Endothelial cell of umbilical vein (primary cell): ENCODE measurements at regions not wholly inside any gene's neighbourhood (a gene's known extent, or its start where the extent isn't known, plus 50 kb on each side); places are given as distances from the start of the nearest gene placed in this dataset.

Experiments used
- BruUV-seq: library from RNA; stranded (reverse); fragments of 400-500 nt; replicated peaks from 2 replicates; lab custom pipeline; 2021; lab: Mats Ljungman, UMichigan
- CTCF ChIA-PET: fragments of 300-600, 350-600 bp; sonication (Branson Sonifier 250); formaldehyde crosslinking; loops from one replicate; lab custom pipeline; 2021; ENCODE audit warnings: antibody characterized with exemption, inconsistent platforms; lab: Charles Lee
- POLR2A ChIA-PET: fragments of 300-600, 350-600 bp; sonication (Branson Sonifier 250); formaldehyde crosslinking; loops from one replicate; lab custom pipeline; 2021; ENCODE audit warnings: antibody characterized with exemption, inconsistent platforms; lab: Charles Lee
- DNase-seq: peaks from one replicate; pipeline ENCODE4 v3.0.0-alpha.2; 2011; ENCODE audit warnings: low read depth, low spot score
- FAIRE-seq: peaks from 2 replicates; lab custom pipeline; 2011; peaks lifted over from hg19 to GRCh38; lab: Jason Lieb, UNC
- H2AFZ ChIP-seq: 2 replicates; pipeline ENCODE4 v1.6.0; 2012; ENCODE audit warnings: low read depth, low read length, control low read depth, inconsistent platforms
- H3K27ac ChIP-seq: 2 replicates; pipeline ENCODE4 v1.5.1; 2011; ENCODE audit warnings: low read depth, mild to moderate bottlenecking, control low read depth, low read length, moderate library complexity; ENCODE audit not compliant: insufficient read depth
- H3K27me3 ChIP-seq, 2 experiments: 2 replicates each; pipeline versions ENCODE4 v1.6.0 to v1.6.1; 2011; ENCODE audit warnings: low read length in 2 of 2, mixed read lengths in 1 of 2; ENCODE audit not compliant: control insufficient read depth in 2 of 2, insufficient read depth in 2 of 2
- H3K36me3 ChIP-seq, 2 experiments: 2 replicates in 1 of 2; 3 replicates in 1 of 2; pipeline ENCODE4 v1.5.1; 2011; ENCODE audit warnings: low read length in 2 of 2, mild to moderate bottlenecking in 1 of 2, moderate library complexity in 1 of 2; ENCODE audit not compliant: control insufficient read depth in 2 of 2, insufficient read depth in 2 of 2; ENCODE audit errors: extremely low read depth in 1 of 2
- H3K4me1 ChIP-seq: 3 replicates; pipeline ENCODE4 v1.5.1; 2011; ENCODE audit warnings: mild to moderate bottlenecking, low read length; ENCODE audit not compliant: control insufficient read depth, insufficient read depth; ENCODE audit errors: extremely low read depth
- H3K4me2 ChIP-seq: 2 replicates; pipeline ENCODE4 v1.6.1; 2011; ENCODE audit warnings: low read length, control low read depth, mixed read lengths; ENCODE audit not compliant: insufficient read depth
- H3K4me3 ChIP-seq, 3 experiments: fragments of 200-600 bp in 1 of 3; sonication (generic), shearing (Covaris generic) in 1 of 3; replicated peaks in 1 of 3; 2 replicates each; pipeline ENCODE4 v1.5.1; 2011 to 2016; ENCODE audit warnings: control low read depth in 3 of 3, low read length in 3 of 3, mild to moderate bottlenecking in 2 of 3, inconsistent platforms in 1 of 3, low read depth in 1 of 3, moderate library complexity in 1 of 3; ENCODE audit not compliant: insufficient read depth in 1 of 3
- H3K79me2 ChIP-seq: 2 replicates; pipeline ENCODE4 v1.6.0; 2012; ENCODE audit warnings: low read length, inconsistent platforms; ENCODE audit not compliant: control insufficient read depth, insufficient read depth
- H3K9ac ChIP-seq: replicated peaks from 2 replicates; pipeline ENCODE3; 2011; ENCODE audit warnings: low read length, control low read depth; ENCODE audit not compliant: insufficient read depth; ENCODE audit errors: extremely low read depth
- H3K9me1 ChIP-seq: replicated peaks from 3 replicates; pipeline ENCODE4 v1.6.0; 2011; ENCODE audit warnings: mild to moderate bottlenecking, low read length; ENCODE audit not compliant: control insufficient read depth, insufficient read depth; ENCODE audit errors: extremely low read depth
- H3K9me3 ChIP-seq: replicated peaks from 2 replicates; pipeline ENCODE4 v1.5.1; 2012; ENCODE audit warnings: low read length, inconsistent platforms; ENCODE audit not compliant: control insufficient read depth, insufficient read depth
- H4K20me1 ChIP-seq: replicated peaks from 2 replicates; pipeline ENCODE3; 2011; ENCODE audit warnings: mild to moderate bottlenecking, low read length; ENCODE audit not compliant: control insufficient read depth, insufficient read depth; ENCODE audit errors: extremely low read depth
- CTCF ChIP-seq, 2 donors: IDR thresholded peaks; 1 replicate in 1 of 2; 2 replicates in 1 of 2; pipeline ENCODE4 v1.5.1; 2011; ENCODE audit warnings: low read length in 2 of 2, mild to moderate bottlenecking in 2 of 2, moderate library complexity in 2 of 2, control low read depth in 1 of 2, inconsistent platforms in 1 of 2, low read depth in 1 of 2; ENCODE audit not compliant: insufficient read depth in 1 of 2; ENCODE audit errors: extremely low read depth in 1 of 2
- EZH2 ChIP-seq: IDR thresholded peaks from 2 replicates; pipeline ENCODE4 v1.6.1; 2012; ENCODE audit warnings: borderline replicate concordance, low read depth, mild to moderate bottlenecking, moderate library complexity, low read length, inconsistent platforms; ENCODE audit not compliant: severe bottlenecking
- FOS ChIP-seq: IDR thresholded peaks from 2 replicates; pipeline ENCODE4 v1.6.1; 2011; ENCODE audit warnings: mild to moderate bottlenecking, low read length, moderate library complexity, borderline replicate concordance; ENCODE audit not compliant: insufficient read depth
- GATA2 ChIP-seq: IDR thresholded peaks from 2 replicates; pipeline ENCODE4 v1.7.0; 2011; ENCODE audit warnings: low read depth, mild to moderate bottlenecking, moderate library complexity, mixed read lengths, low read length; ENCODE audit not compliant: insufficient read length, insufficient read depth
- JUN ChIP-seq: IDR thresholded peaks from 2 replicates; pipeline ENCODE4 v1.6.1; 2011; ENCODE audit warnings: borderline replicate concordance, low read depth; ENCODE audit not compliant: insufficient read length, insufficient read depth
- MAX ChIP-seq: IDR thresholded peaks from 2 replicates; pipeline ENCODE4 v1.6.1; 2011; ENCODE audit not compliant: insufficient read depth, insufficient read length
- MYC ChIP-seq: IDR thresholded peaks from one replicate; pipeline ENCODE4 v1.6.1; 2011; ENCODE audit warnings: mild to moderate bottlenecking, low read depth, low read length
- POLR2A ChIP-seq: IDR thresholded peaks from 2 replicates; pipeline ENCODE4 v1.6.1; 2012; ENCODE audit warnings: low read depth, mild to moderate bottlenecking, control low read depth, low read length
- POLR2AphosphoS5 ChIP-seq: IDR thresholded peaks from 2 replicates; pipeline ENCODE4 v1.6.1; 2012; ENCODE audit warnings: low read depth, mild to moderate bottlenecking, control low read depth, low read length, moderate library complexity; ENCODE audit not compliant: insufficient read depth
- dilution Hi-C: fragments of 300-500 bp; cut with MboI; formaldehyde crosslinking; loops from one replicate; pipeline ENCODE4 v1.15.0; 2019; ENCODE audit warnings: low sequenced_read_pairs; ENCODE audit not compliant: extremely low pct_ligation_motif_present
- intact Hi-C: fragments of 100-400 bp; cut with micrococcal nuclease; formaldehyde crosslinking; loops from one replicate; pipeline ENCODE4 v1.10.0; 2022

- H3K9ac ChIP-seq: no peak overlapping the region
- dilution Hi-C loops (no loop called here), intact Hi-C loops (no loop called here)
- no peaks in the 10 kb centered on the region for H3K9me3 ChIP-seq
- H2AFZ ChIP-seq: no peak overlapping the region
- FAIRE-seq (no peak), DNase-seq (no peak)
- no peak overlapping the region for H3K4me2 ChIP-seq
- BruUV-seq: no TSS peak
- H3K79me2 ChIP-seq: no peaks in the 10 kb centered on the region
- H3K27ac ChIP-seq: no peak overlapping the region
- no peaks in the 10 kb centered on the region for H3K9me1 ChIP-seq
- H3K36me3 ChIP-seq: no peaks in the 10 kb centered on the region
- TF ChIP-seq POLR2AphosphoS5 (no peak), POLR2A (no peak), CTCF (IDR thresholded peaks at IDR 0.05; ENCODE audit: extremely low read depth in 1 of 2, insufficient read depth in 1 of 2, low read depth in 1 of 2, low read length in 2 of 2) (no peak), JUN (no peak), EZH2 (no peak), GATA2 (no peak)
- no peaks in the 10 kb centered on the region for H3K4me1 ChIP-seq
- POLR2A ChIA-PET: no interaction called here
- H3K4me3 ChIP-seq: no peak overlapping the region
- H3K27me3 ChIP-seq: peaks cover 0 to 37% of the 10 kb centered on the region in 2 experiments
- no peaks in the 10 kb centered on the region for H4K20me1 ChIP-seq
- CTCF ChIA-PET: interaction anchor here (1.2 kb wide), 1 partner anchor 28 kb away, joined by 3 read pairs; no protein-coding TSS in a partner anchor
Measured at GRCh38 chr10:78804411-78805032, 264.2 kb upstream of the ZMIZ1 start.

DNA sequence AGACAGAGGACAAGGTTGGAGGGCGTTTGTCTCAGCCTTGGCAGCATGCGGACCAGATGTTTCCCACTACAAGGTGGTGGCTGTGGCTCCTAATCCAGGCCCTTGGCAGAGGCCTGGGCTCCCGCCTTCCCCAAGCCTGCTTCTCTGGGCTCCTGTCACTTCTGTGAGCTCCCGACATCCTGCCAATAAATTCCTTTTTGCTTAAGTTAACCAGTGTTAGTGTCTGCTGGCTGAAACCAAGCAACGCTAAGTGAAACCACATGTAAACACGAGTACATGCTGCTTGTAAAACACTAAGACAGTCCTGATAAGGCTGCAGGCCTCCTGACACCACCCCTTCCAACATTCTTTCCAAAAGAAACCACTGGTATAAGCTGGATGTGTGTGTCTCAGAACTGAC, 263.6 kb upstream of the ZMIZ1 start:
- Histone ChIP-seq H3K9me3 (no peaks in the 10 kb centered on the region), H3K36me3 (no peaks in the 10 kb centered on the region), H3K4me3 (no peak overlapping the region), H4K20me1 (no peaks in the 10 kb centered on the region), H3K9me1 (no peaks in the 10 kb centered on the region), H3K9ac (no peak overlapping the region), H3K4me1 (no peaks in the 10 kb centered on the region), H3K79me2 (no peaks in the 10 kb centered on the region), H3K27me3 (peaks cover 0 to 34% of the 10 kb centered on the region in 2 experiments), H2AFZ (no peak overlapping the region), H3K27ac (no peak overlapping the region), H3K4me2 (no peak overlapping the region)
- ChIA-PET POLR2A (no interaction called here), CTCF (no interaction called here)
- DNase-seq (no peak), FAIRE-seq (no peak)
- intact Hi-C loops (no loop called here), dilution Hi-C loops (no loop called here)
- no TSS peak for BruUV-seq
- TF ChIP-seq POLR2A (no peak), MYC (no peak), JUN (no peak), POLR2AphosphoS5 (no peak), GATA2 (no peak), CTCF (IDR thresholded peaks at IDR 0.05; ENCODE audit: extremely low read depth in 1 of 2, insufficient read depth in 1 of 2, low read depth in 1 of 2, low read length in 2 of 2) (no peak), FOS (no peak), MAX (no peak), EZH2 (no peak)
